PFSK-1 (cell line): ENCODE measurements at regions not wholly inside any gene's neighbourhood (a gene's known extent, or its start where the extent isn't known, plus 50 kb on each side); places are given as distances from the start of the nearest gene placed in this dataset.

Source experiments
- FOXP2 ChIP-seq: optimal IDR thresholded peaks from 2 replicates; pipeline ENCODE3; 2011; ENCODE audit warnings: borderline replicate concordance, control low read depth, inconsistent platforms; ENCODE audit not compliant: insufficient read depth; ENCODE audit errors: extremely low read length, extremely low read depth
- POLR2AphosphoS5 ChIP-seq: IDR thresholded peaks from 2 replicates; pipeline ENCODE4 v1.6.1; 2012; ENCODE audit warnings: low read depth, mild to moderate bottlenecking, control low read depth, low read length, moderate library complexity
- REST ChIP-seq, 2 experiments: IDR thresholded peaks; 2 replicates each; pipeline versions ENCODE4 v1.6.1 to v1.8.0; 2011 to 2012; ENCODE audit warnings: low read depth in 2 of 2, low read length in 2 of 2, control low read depth in 1 of 2, inconsistent platforms in 1 of 2, mild to moderate bottlenecking in 1 of 2, moderate library complexity in 1 of 2; ENCODE audit not compliant: insufficient read depth in 1 of 2
- SIN3A ChIP-seq: IDR thresholded peaks from 2 replicates; pipeline ENCODE4 v1.6.1; 2012; ENCODE audit warnings: mild to moderate bottlenecking, low read length, moderate library complexity, borderline replicate concordance; ENCODE audit not compliant: insufficient read depth
- TAF1 ChIP-seq: IDR thresholded peaks from 2 replicates; pipeline ENCODE4 v1.6.1; 2012; ENCODE audit warnings: low read length, control low read depth, borderline replicate concordance; ENCODE audit not compliant: insufficient read depth

- no peak for TF ChIP-seq SIN3A
- no peak for TF ChIP-seq POLR2AphosphoS5
- TF ChIP-seq TAF1, result no peak
- TF ChIP-seq FOXP2, result no peak
- no peak for TF ChIP-seq REST (IDR thresholded peaks at IDR 0.05; ENCODE audit: insufficient read depth in 1 of 2, low read depth in 2 of 2, low read length in 2 of 2)
These were observed 411.6 kb upstream of the DPP6 start for GRCh38 chr7:153640586-153640985.

GRCh38 chr7:153641199-153641598 lies 411.0 kb upstream of the DPP6 start:
- TF ChIP-seq POLR2AphosphoS5, result no peak
- TF ChIP-seq REST (IDR thresholded peaks at IDR 0.05; ENCODE audit: insufficient read depth in 1 of 2, low read depth in 2 of 2, low read length in 2 of 2), result no peak

- TF ChIP-seq FOXP2 (no peak), REST (IDR thresholded peaks at IDR 0.05; ENCODE audit: insufficient read depth in 1 of 2, low read depth in 2 of 2, low read length in 2 of 2) (no peak), TAF1 (no peak), POLR2AphosphoS5 (no peak), SIN3A (no peak)
These were observed 409.2 kb upstream of the DPP6 start for GRCh38 chr7:153642989-153643388.

- no peak for TF ChIP-seq TAF1
- no peak for TF ChIP-seq REST (IDR thresholded peaks at IDR 0.05; ENCODE audit: insufficient read depth in 1 of 2, low read depth in 2 of 2, low read length in 2 of 2)
- no peak for TF ChIP-seq FOXP2
These were observed 394.9 kb upstream of the DPP6 start for GRCh38 chr7:153657182-153657800.

GRCh38 chr7:153675131-153675530 lies 377.1 kb upstream of the DPP6 start:
- TF ChIP-seq FOXP2, result no peak
- no peak for TF ChIP-seq SIN3A
- no peak for TF ChIP-seq REST (IDR thresholded peaks at IDR 0.05; ENCODE audit: insufficient read depth in 1 of 2, low read depth in 2 of 2, low read length in 2 of 2)
- no peak for TF ChIP-seq TAF1
- TF ChIP-seq POLR2AphosphoS5, result no peak
